ENCODE measurements at regions not wholly inside any gene's neighbourhood (a gene's known extent, or its start where the extent isn't known, plus 50 kb on each side); places are given as distances from the start of the nearest gene placed in this dataset.
A peak's percentile ranks its signal among the peaks of the same experiment; 100 is the strongest.
"Not testable (repeated sequence)": the region's sequence is repeated elsewhere in the genome, so short reads cannot be mapped to it uniquely, and the experiment has no call there.

DNA sequence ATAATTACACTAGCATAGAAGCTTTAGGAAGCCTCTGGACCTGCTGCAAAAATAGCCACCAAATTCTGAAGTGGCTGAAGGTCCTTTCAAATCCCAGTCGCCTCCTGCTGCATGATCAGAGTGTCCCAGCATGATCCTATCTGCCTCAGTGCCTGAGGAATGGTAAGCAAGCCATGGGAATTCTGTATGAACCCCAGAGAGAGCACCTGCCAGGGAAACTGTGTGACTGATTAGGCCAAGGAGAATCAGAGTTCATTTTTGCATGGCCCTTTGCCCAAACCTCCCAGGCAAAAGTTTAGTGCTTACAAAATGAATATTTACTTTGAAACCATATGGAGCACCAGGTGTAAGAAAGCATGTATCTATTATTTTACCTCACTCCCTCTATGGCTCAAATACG, 221.4 kb downstream of the ARL4C start:
- no peak for DNase-seq (ENCODE audit: low read depth)

DNA sequence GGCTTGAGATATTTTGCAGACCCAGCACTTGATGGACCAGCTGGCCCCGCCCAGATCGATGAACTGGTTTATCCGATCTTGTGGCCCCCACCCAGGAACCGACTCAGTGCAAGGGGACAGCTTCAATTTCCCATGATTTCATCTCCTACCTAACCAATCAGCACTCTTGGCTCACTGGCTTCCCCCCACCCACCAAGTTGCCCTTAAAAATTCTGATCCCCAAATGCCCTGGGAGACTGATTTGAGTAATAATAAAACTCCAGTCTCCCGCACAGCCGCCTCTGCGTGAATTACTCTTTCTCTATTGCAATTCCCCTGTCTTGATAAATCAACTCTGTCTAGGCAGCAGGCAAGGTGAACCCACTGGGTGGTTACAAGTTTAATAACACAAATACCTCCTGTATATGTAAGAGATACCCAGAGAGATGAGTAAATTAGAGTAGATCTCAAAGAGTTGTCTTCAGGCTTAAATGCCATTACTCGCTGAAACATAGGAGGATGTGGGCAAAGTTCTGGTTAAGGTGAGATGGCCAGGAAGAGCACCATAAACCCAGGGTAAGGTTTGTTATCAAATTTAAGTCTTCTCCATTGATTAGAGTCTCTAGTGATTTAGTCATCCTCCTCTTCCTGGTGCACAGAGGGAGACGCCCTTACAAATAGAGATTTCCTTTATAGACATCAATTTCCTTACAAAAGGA, 222.8 kb downstream of the ARL4C start:
- no peak for DNase-seq (ENCODE audit: low read depth)

DNA sequence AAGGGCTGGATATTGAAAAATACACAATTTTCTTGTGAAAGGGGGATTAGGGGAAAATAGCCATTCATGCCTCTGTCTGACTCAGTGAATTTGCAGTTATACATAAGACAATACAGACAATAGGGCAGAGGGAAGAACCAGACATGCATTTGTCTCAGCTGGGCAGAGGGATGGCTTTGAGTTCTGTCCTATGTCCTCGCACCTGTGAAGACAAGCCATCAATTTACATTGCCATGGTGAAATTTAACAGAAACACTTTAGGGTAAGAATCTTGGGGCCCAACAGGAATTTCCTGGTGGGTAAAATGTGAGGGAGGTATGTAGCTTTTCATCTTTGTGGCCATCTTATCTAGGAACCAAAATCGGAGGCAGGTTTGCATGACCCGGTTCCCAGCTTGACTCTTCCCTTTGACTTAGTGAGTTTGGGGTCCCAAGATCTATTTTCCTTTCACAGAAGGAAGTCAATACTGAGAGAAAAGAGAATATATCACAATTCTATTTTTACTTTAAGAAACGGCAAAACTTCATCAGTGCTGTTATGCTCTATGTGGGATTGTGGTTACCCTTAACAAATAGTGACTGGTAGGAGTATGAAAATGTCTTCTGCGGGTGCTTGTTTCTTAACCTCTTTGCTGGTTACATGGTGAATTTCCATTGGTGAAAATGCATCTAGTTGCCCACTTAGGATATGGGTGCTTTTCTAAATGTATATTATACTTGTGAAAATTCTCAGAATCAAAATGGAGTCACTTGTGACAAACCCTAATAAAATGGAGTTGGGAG, 221.8 kb downstream of the SPP2 start:
- DNase-seq (ENCODE audit: low read depth), result no peak

- no peak for DNase-seq (ENCODE audit: low read depth)
Observed at GRCh38 chr2:234271338-234271737, 220.8 kb downstream of the SPP2 start.

- DNase-seq (ENCODE audit: low read depth), result no peak
Observed at GRCh38 chr2:234269769-234270204, 219.3 kb downstream of the SPP2 start.

- DNase-seq (ENCODE audit: low read depth), result no peak
Observed at GRCh38 chr2:234267534-234267933, 217.0 kb downstream of the SPP2 start.

- no peak for DNase-seq (ENCODE audit: low read depth)
Observed at GRCh38 chr2:234266952-234267351, 216.4 kb downstream of the SPP2 start.

DNA sequence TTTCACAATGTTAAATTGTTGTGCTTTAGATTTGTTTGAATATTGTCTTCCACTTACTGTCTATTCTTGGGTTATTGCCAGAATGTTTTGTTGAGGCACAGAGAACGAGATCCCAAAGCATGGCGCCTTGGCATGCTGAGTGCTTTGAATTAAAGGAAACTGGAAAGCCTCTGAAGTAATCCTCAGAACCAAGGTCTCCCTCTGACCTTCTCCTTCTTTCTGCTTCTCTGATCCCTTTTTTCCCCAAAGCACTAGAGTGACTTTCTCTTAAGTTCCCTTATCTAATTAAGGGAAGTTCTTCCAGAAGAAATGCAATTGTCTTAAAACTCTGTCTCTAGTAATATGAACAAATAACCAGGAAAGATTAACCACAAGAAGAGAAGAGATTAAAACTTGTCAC, 214.7 kb downstream of the SPP2 start:
- DNase-seq (ENCODE audit: low read depth), result no peak

DNA sequence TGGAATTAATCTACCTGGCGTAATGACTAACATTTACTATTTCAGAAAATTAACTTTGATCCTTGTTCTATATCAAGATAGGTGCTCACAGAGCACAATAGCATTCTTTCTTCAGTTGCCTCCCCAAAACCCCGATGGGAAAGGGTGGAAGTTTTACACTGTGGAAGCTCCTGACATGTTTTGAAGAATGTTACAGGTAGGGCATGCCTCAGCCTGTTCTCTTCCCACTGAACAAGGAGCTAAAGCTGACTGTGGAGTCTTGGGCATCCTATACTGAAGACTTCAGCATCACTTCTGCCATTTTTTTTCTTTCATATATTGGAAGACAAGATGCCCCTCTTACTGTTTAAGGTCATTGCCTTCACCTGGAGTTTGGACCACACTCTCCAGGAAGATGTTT, 211.2 kb downstream of the SPP2 start:
- DNase-seq (ENCODE audit: low read depth), result no peak

GRCh38 chr2:234259440-234259839, 208.9 kb downstream of the SPP2 start:
- DNase-seq (ENCODE audit: low read depth), result no peak

DNA sequence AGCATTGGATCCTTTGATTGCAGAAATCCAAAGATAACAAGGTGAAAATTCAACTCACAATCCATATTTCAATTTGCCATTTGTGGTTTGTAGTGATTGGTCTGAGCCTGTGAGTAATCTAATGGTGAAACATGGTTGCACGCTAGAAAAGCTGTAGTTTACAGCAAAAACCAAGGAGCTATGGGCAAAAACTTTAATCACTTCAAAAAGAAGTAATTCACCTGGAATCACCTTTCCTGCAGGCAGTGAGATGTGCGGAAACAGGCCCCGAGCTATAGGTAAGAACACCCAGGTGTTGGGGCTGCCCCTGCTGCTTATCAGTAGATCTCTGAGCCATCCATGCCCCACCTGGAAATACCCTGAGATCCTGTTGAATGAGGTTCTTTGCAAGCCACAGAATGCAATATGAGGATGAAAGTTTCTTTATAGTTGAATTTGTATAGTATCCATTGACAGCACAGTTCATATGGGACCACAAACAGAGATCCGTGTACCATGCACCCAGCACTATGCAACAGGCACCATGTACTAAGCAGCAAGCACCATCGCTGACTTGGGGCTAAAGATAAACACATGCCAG, 208.2 kb downstream of the SPP2 start:
- no peak for DNase-seq (ENCODE audit: low read depth)

DNA sequence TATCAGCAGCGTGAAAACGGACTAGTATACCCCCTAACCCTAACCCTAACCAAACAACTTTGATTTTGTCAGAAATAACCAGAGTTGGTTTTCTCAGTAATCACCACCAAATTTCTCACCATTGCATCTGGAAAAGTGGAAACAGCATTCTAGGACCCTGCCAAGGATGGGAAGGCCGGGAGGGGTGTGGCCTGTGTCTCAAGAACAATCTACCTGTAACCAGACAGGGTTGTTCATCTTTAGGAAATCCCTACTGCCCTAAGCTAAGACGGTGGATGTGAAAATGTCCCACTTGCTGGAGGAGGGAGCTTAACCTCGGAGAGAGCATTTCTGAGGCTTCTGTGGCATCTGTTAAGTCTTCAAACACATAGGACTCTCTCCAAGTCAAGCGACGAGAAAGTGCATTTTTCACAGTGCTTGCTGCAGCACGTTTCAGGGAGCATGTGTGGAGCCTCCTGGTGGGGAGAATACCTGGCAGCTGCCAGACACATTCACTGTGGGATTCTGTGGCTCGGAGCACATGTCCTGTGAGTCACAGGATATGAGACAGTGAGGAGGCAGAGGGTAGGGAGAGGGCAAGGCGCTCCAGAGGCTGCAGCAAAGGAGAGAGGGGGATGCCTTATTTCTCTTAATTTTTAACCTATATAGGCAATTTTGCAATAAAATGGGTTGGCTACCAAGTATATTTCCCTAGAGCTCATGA, 207.5 kb downstream of the SPP2 start:
- peak; percentile 92 for DNase-seq (ENCODE audit: low read depth)

- DNase-seq (ENCODE audit: low read depth), result no peak
Observed at GRCh38 chr2:234256516-234256915, 206.0 kb downstream of the SPP2 start.

DNA sequence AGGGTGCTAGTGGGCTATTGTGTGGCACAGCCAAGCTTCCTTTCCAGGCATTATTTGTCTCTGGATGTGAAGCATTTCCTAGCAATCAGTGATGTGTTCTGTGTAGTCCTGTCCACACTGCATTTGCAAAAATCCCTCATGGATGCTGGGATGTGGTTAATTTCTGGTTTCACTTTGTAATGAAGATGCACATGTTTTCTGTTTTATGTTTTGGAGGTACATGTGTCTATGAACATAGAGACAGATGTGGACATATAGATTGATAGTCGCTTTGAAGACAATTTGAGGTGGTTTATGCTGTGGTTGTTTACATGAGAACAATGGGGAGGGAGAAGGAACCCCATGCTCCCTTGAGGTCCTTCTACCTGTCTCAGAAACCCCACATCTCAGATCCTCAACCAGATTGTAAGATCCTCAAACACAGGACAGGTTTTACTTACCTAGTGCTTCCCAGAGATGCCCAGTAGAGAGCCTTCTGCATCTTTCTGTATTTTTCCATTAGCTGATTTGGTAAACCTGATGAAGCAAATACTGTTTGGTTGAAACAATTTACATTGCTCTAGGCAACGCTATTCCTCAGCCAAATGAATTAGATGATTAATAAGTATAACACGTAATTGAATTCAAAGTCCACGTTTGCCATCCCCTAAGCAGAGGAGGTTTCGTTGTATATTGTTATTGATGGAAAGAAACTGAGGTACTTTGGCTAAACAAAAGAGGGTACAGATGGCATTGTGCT, 204.4 kb downstream of the SPP2 start:
- no peak for DNase-seq (ENCODE audit: low read depth)

- DNase-seq (ENCODE audit: low read depth), result no peak
Observed at GRCh38 chr2:234252772-234253171, 202.3 kb downstream of the SPP2 start.

- peak; percentile 97 for DNase-seq (ENCODE audit: low read depth)
Observed at GRCh38 chr2:234251326-234252271, 201.1 kb downstream of the SPP2 start.

DNA sequence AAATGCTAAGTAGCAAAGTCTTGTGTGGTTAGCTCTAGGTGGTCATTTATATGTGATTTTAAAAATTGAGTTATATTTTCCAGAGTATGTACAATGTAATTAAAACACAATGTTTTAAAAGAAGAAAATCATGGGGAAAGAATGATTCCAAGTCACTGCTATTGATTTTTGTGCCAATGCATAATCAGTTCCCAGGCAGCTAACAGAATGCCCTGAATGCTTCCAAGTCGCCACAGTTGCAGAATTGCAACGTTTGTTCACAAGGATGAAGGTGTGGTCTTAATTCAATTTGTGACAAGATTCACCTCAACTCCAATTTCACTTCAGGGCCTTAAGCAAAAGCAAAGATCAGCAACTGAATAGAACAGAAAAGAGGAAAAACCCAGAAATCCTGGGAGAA, 200.4 kb downstream of the SPP2 start:
- DNase-seq (ENCODE audit: low read depth), result no peak

DNA sequence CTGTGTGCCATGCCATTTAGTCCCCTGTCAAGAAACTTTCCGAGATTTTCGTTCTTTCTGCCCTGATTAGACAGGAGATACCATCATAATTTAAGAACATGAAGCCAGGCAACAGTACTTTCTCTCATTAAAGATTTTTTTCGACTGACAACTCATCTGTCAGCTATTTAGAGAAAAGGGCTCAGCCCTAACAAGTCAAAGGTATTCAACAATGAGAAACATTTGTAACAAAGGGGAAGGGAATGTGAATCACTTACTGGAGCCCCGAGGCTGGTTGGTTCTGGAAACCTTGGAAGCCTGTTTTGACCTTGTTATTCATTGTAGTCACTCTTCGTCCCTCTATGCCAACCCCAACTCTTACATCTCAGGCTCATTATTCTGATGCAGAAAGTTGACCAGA, 199.4 kb downstream of the SPP2 start:
- DNase-seq (ENCODE audit: low read depth), result peak; percentile 74

- no peak for DNase-seq (ENCODE audit: low read depth)
Observed at GRCh38 chr2:234249034-234249735, 198.7 kb downstream of the SPP2 start.

DNA sequence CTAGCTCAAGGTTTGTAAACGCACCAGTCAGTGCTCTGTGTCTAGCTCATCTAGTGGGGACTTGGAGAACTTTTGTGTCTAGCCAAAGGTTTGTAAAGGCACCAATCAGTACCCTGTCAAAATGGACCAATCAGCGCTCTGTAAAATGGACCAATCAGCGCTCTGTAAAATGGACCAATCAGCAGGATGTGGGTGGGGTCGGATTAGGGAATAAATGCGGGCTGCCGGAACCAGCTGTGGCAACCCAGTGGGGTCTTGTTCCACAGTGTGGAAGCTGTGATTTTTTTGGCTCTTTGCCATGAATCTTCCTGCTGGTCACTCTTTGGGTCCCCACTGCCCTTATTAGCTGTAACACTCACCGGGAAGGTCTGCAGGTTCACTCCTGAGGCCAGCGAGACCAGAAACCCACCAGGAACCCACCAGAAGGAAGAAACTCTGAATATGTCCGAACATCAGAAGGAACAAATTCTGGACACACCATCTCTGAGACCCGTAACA, 197.8 kb downstream of the SPP2 start:
- not testable (repeated sequence) for DNase-seq (ENCODE audit: low read depth)

Data from HS-5 (cell line).